DND-41 (cell line): ENCODE measurements at regions not wholly inside any gene's neighbourhood (a gene's known extent, or its start where the extent isn't known, plus 50 kb on each side); places are given as distances from the start of the nearest gene placed in this dataset.

Source experiments
- ATAC-seq: fragments of 200-7000 bp; cut with Tn5 transposase; 3 replicates; pipeline ENCODE4 v1.9.1; 2021; ENCODE audit warnings: low read depth; ENCODE audit not compliant: insufficient read depth
- DNase-seq: peaks from one replicate; pipeline ENCODE4 v3.0.0-alpha.2; 2020
- H2AFZ ChIP-seq: 2 replicates; pipeline ENCODE4 v1.6.0; 2012; ENCODE audit warnings: low read depth, low read length
- H3K27ac ChIP-seq: 2 replicates; pipeline ENCODE4 v1.5.1; 2012; ENCODE audit warnings: low read length, inconsistent platforms
- H3K27me3 ChIP-seq: fragments of 200-600 bp; sonication (generic); 2 replicates; pipeline ENCODE4 v1.6.0; 2012; ENCODE audit warnings: low read length, mild to moderate bottlenecking, inconsistent platforms; ENCODE audit not compliant: insufficient read depth, poor library complexity
- H3K36me3 ChIP-seq: 2 replicates; pipeline ENCODE4 v1.5.1; 2012; ENCODE audit warnings: low read length, inconsistent platforms; ENCODE audit not compliant: insufficient read depth
- H3K4me1 ChIP-seq: 2 replicates; pipeline ENCODE4 v1.5.1; 2012; ENCODE audit warnings: mild to moderate bottlenecking, low read length; ENCODE audit not compliant: insufficient read depth
- H3K4me2 ChIP-seq: 2 replicates; pipeline ENCODE4 v1.6.0; 2012; ENCODE audit warnings: mild to moderate bottlenecking, moderate library complexity, low read length, inconsistent platforms; ENCODE audit not compliant: insufficient read depth
- H3K4me3 ChIP-seq, 2 experiments: fragments of 200-600 bp in 1 of 2; shearing (Covaris generic) in 1 of 2; 2 replicates each; pipeline ENCODE4 v1.5.1; 2012 to 2016; ENCODE audit warnings: inconsistent platforms in 2 of 2, low read length in 2 of 2, mild to moderate bottlenecking in 2 of 2, low read depth in 1 of 2, moderate library complexity in 1 of 2
- H3K79me2 ChIP-seq: 2 replicates; pipeline ENCODE4 v1.6.0; 2012; ENCODE audit warnings: low read length, inconsistent platforms; ENCODE audit not compliant: insufficient read depth
- H3K9ac ChIP-seq: 2 replicates; pipeline ENCODE4 v1.6.0; 2012; ENCODE audit warnings: low read depth, mild to moderate bottlenecking, inconsistent platforms, low read length, moderate library complexity
- H3K9me3 ChIP-seq: 2 replicates; pipeline ENCODE4 v1.5.1; 2012; ENCODE audit warnings: low read length, moderate library complexity, mild to moderate bottlenecking, inconsistent platforms; ENCODE audit not compliant: insufficient read depth, severe bottlenecking
- H4K20me1 ChIP-seq: 2 replicates; pipeline ENCODE4 v1.6.0; 2012; ENCODE audit warnings: low read length; ENCODE audit not compliant: insufficient read depth
- EZH2 ChIP-seq: IDR thresholded peaks from 3 replicates; pipeline ENCODE4 v1.6.1; 2012; ENCODE audit warnings: borderline replicate concordance, low read depth, mild to moderate bottlenecking, moderate library complexity, low read length, inconsistent platforms; ENCODE audit not compliant: severe bottlenecking
- TF ChIP-seq, protein P1 (sequence below): IDR thresholded peaks from 2 replicates; pipeline ENCODE4 v1.5.1; 2012; ENCODE audit warnings: borderline replicate concordance, low read length, moderate library complexity, mild to moderate bottlenecking; ENCODE audit not compliant: poor library complexity, severe bottlenecking; ENCODE audit errors: extremely low read depth

DNA sequence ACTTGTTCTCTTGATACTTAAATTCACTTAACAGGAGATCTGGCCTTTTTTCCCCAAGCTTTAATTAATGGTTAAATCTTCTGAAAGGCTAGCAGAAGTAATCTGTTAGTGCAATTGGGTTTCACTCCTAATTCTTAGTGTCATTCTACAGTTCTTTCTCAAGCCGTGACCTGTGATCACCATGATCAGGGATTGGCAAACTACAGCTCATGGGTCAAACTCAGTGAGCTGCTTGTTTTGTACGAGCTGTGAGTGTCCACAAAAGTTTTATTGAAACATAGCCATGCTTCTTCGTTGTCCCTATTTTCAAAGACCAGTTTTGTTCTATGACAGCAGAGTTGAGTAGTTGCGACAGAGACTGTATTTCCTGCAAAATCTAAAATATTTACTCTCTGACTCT is 109.4 kb upstream of the KCNJ15 start:
- no peak for DNase-seq
- H3K9me3 ChIP-seq: no peaks in the 10 kb centered on the region
- no peaks in the 10 kb centered on the region for H4K20me1 ChIP-seq
- TF ChIP-seq EZH2: no peak
- TF ChIP-seq, protein P1, sequence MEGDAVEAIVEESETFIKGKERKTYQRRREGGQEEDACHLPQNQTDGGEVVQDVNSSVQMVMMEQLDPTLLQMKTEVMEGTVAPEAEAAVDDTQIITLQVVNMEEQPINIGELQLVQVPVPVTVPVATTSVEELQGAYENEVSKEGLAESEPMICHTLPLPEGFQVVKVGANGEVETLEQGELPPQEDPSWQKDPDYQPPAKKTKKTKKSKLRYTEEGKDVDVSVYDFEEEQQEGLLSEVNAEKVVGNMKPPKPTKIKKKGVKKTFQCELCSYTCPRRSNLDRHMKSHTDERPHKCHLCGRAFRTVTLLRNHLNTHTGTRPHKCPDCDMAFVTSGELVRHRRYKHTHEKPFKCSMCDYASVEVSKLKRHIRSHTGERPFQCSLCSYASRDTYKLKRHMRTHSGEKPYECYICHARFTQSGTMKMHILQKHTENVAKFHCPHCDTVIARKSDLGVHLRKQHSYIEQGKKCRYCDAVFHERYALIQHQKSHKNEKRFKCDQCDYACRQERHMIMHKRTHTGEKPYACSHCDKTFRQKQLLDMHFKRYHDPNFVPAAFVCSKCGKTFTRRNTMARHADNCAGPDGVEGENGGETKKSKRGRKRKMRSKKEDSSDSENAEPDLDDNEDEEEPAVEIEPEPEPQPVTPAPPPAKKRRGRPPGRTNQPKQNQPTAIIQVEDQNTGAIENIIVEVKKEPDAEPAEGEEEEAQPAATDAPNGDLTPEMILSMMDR: no peak
- H3K27me3 ChIP-seq: peaks cover 3% of the 10 kb centered on the region
- no peaks in the 10 kb centered on the region for H3K36me3 ChIP-seq
- H3K9ac ChIP-seq: no peak overlapping the region
- no peaks in the 10 kb centered on the region for H3K4me1 ChIP-seq
- H2AFZ ChIP-seq: no peak overlapping the region
- ATAC-seq: no peak
- no peaks in the 10 kb centered on the region for H3K79me2 ChIP-seq
- H3K4me2 ChIP-seq: no peak overlapping the region
- no peak overlapping the region for H3K27ac ChIP-seq
- H3K4me3 ChIP-seq: no peak overlapping the region

DNA sequence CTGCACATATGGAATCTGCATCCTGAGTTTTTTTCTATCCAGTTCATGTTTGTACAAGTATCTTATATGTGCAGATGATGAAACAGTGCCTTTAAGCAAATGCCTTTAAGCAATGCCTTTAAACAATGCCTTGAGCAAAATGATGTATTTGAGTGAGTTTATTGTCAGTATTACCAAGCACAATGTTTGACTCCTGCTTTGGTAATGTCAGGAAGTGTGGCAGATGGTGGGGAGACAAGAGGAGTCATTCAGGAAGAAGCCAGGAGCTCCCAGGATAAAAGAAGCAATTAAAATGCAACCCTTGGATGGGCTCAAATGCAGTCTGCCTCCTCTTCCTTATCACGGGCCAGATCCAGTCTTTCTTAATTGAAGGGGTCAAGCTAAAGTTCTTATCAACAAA is 108.7 kb upstream of the KCNJ15 start:
- Histone ChIP-seq H3K9ac (no peak overlapping the region), H3K79me2 (no peaks in the 10 kb centered on the region), H3K4me2 (no peak overlapping the region), H3K27ac (no peak overlapping the region), H3K9me3 (no peaks in the 10 kb centered on the region), H4K20me1 (no peaks in the 10 kb centered on the region), H2AFZ (no peak overlapping the region), H3K4me3 (no peak overlapping the region), H3K4me1 (no peaks in the 10 kb centered on the region), H3K36me3 (no peaks in the 10 kb centered on the region), H3K27me3 (peaks cover 3% of the 10 kb centered on the region)
- DNase-seq: no peak
- no peak for ATAC-seq
- no peak for TF ChIP-seq EZH2
- TF ChIP-seq, protein P1: no peak

DNA sequence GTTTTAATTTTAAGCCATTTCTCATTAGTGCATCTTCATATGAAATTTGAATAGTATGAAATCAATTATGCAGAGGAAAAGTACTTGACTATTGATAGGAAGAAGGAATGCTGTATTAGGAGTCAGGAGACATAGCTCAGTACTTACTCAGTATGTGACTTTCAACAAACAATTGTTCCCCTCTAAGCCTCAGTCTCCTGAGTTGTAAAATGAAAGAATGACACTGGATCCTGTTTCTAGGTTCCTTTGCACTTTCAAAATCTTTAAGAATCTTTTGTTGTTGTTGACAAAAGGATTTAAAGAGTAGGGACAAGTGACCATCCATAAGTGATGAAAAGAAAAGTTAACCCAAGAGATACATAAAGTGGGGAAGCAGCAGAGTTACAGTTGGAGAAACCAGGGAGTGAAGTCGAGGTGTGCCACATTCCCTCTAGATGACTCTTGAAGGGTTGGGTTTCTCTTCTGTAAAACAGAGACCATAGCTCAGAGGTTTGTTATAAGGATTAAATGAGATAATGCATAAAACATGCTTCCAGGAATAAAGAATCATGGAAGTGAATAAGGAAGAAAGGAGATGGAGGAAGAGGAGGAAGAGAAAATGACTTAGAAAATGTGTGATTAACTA is 105.7 kb upstream of the KCNJ15 start:
- Histone ChIP-seq H4K20me1 (no peaks in the 10 kb centered on the region), H3K36me3 (no peaks in the 10 kb centered on the region), H3K79me2 (no peaks in the 10 kb centered on the region), H3K27me3 (peaks cover 6% of the 10 kb centered on the region), H2AFZ (no peak overlapping the region), H3K4me2 (no peak overlapping the region), H3K4me1 (no peaks in the 10 kb centered on the region), H3K4me3 (no peak overlapping the region), H3K9ac (no peak overlapping the region), H3K9me3 (no peaks in the 10 kb centered on the region), H3K27ac (no peak overlapping the region)
- ATAC-seq (no peak), DNase-seq (no peak)
- TF ChIP-seq, protein P1: no peak
- no peak for TF ChIP-seq EZH2
